ENCODE measurements at regions not wholly inside any gene's neighbourhood (a gene's known extent, or its start where the extent isn't known, plus 50 kb on each side); places are given as distances from the start of the nearest gene placed in this dataset.

- H3K9me2 ChIP-seq (ENCODE audit: insufficient read depth): no peaks in the 10 kb centered on the region
Observed at GRCh38 chr10:61330669-61331068, 122.5 kb downstream of the TMEM26 start.

GRCh38 chr10:61329854-61330253 is 123.3 kb downstream of the TMEM26 start:
- no peak overlapping the region for H3K4me2 ChIP-seq (ENCODE audit: unreplicated experiment)
- no peaks in the 10 kb centered on the region for H4K20me1 ChIP-seq (ENCODE audit: insufficient read depth)
- no peak overlapping the region for H3K9ac ChIP-seq
- H3F3A ChIP-seq (ENCODE audit: insufficient read depth): no peaks in the 10 kb centered on the region
- no peak overlapping the region for H3K27ac ChIP-seq
- no peaks in the 10 kb centered on the region for H3K27me3 ChIP-seq (replicated peaks; ENCODE audit: insufficient read depth)
- 29 to 46% methylated on average over 2 of the region's 2 CpGs for WGBS, 2 experiments (ENCODE audit: low coverage in 1 of 2, low lambda C conversion rate in 2 of 2, missing lambda C conversion rate in 2 of 2)
- no peaks in the 10 kb centered on the region for H3K9me3 ChIP-seq (ENCODE audit: low read depth)
- H3K79me2 ChIP-seq (ENCODE audit: insufficient read depth): no peaks in the 10 kb centered on the region
- no peaks in the 10 kb centered on the region for H3K36me3 ChIP-seq (ENCODE audit: low read depth)
- TF ChIP-seq EZH2 (IDR thresholded peaks at IDR 0.05; ENCODE audit: insufficient read depth, poor library complexity, severe bottlenecking): no peak
- TF ChIP-seq EZH2phosphoT487 (IDR thresholded peaks at IDR 0.05; ENCODE audit: insufficient read depth, low read depth): no peak
- no peak overlapping the region for H2AFZ ChIP-seq
- DNase-seq: no peak
- no peaks in the 10 kb centered on the region for H3K4me1 ChIP-seq (ENCODE audit: insufficient read depth)
- in situ Hi-C loops (cut with MboI): no loop called here
- H3K4me3 ChIP-seq: no peak overlapping the region
- H3K9me2 ChIP-seq (ENCODE audit: insufficient read depth): no peaks in the 10 kb centered on the region

More at GRCh38 chr10:61330669-61331068, 122.5 kb downstream of the TMEM26 start:
- Histone ChIP-seq H3K36me3 (ENCODE audit: low read depth) (no peaks in the 10 kb centered on the region), H3K27ac (no peak overlapping the region), H3K4me1 (ENCODE audit: insufficient read depth) (no peaks in the 10 kb centered on the region), H3K9ac (no peak overlapping the region), H3K9me3 (ENCODE audit: low read depth) (no peaks in the 10 kb centered on the region), H4K20me1 (ENCODE audit: insufficient read depth) (no peaks in the 10 kb centered on the region), H3K27me3 (replicated peaks; ENCODE audit: insufficient read depth) (no peaks in the 10 kb centered on the region), H3K79me2 (ENCODE audit: insufficient read depth) (no peaks in the 10 kb centered on the region), H3K4me3 (no peak overlapping the region), H3F3A (ENCODE audit: insufficient read depth) (no peaks in the 10 kb centered on the region), H3K4me2 (ENCODE audit: unreplicated experiment) (no peak overlapping the region), H2AFZ (no peak overlapping the region)
- no peak for DNase-seq
- TF ChIP-seq EZH2phosphoT487 (IDR thresholded peaks at IDR 0.05; ENCODE audit: insufficient read depth, low read depth) (no peak), EZH2 (IDR thresholded peaks at IDR 0.05; ENCODE audit: insufficient read depth, poor library complexity, severe bottlenecking) (no peak)
- WGBS, 2 experiments (ENCODE audit: low coverage in 1 of 2, low lambda C conversion rate in 2 of 2, missing lambda C conversion rate in 2 of 2): 12 to 17% methylated on average over 3 of the region's 3 CpGs
- in situ Hi-C loops (cut with MboI): no loop called here

GRCh38 chr10:61325223-61325960 is 127.8 kb downstream of the TMEM26 start:
- 9 to 10% methylated on average over 5 of the region's 5 CpGs for WGBS, 2 experiments (ENCODE audit: low coverage in 1 of 2, low lambda C conversion rate in 2 of 2, missing lambda C conversion rate in 2 of 2)
- no peaks in the 10 kb centered on the region for H4K20me1 ChIP-seq (ENCODE audit: insufficient read depth)
- H3K9ac ChIP-seq: no peak overlapping the region
- H3K4me3 ChIP-seq: no peak overlapping the region
- no peaks in the 10 kb centered on the region for H3K9me2 ChIP-seq (ENCODE audit: insufficient read depth)
- in situ Hi-C loops (cut with MboI): no loop called here
- no peak overlapping the region for H3K4me2 ChIP-seq (ENCODE audit: unreplicated experiment)
- H3K79me2 ChIP-seq (ENCODE audit: insufficient read depth): no peaks in the 10 kb centered on the region
- H3K27me3 ChIP-seq (replicated peaks; ENCODE audit: insufficient read depth): no peaks in the 10 kb centered on the region
- no peaks in the 10 kb centered on the region for H3K4me1 ChIP-seq (ENCODE audit: insufficient read depth)
- no peaks in the 10 kb centered on the region for H3K36me3 ChIP-seq (ENCODE audit: low read depth)
- no peaks in the 10 kb centered on the region for H3F3A ChIP-seq (ENCODE audit: insufficient read depth)
- no peak overlapping the region for H3K27ac ChIP-seq
- DNase-seq: no peak
- no peak overlapping the region for H2AFZ ChIP-seq
- H3K9me3 ChIP-seq (ENCODE audit: low read depth): no peaks in the 10 kb centered on the region
- TF ChIP-seq EZH2 (IDR thresholded peaks at IDR 0.05; ENCODE audit: insufficient read depth, poor library complexity, severe bottlenecking) (no peak), EZH2phosphoT487 (IDR thresholded peaks at IDR 0.05; ENCODE audit: insufficient read depth, low read depth) (no peak)

GRCh38 chr10:61323726-61324125 is 129.5 kb downstream of the TMEM26 start:
- Histone ChIP-seq H3K9me2 (ENCODE audit: insufficient read depth) (no peaks in the 10 kb centered on the region), H3K79me2 (ENCODE audit: insufficient read depth) (no peaks in the 10 kb centered on the region), H3K36me3 (ENCODE audit: low read depth) (no peaks in the 10 kb centered on the region), H2AFZ (no peak overlapping the region), H3K4me1 (ENCODE audit: insufficient read depth) (no peaks in the 10 kb centered on the region), H3K27ac (no peak overlapping the region), H3K4me2 (ENCODE audit: unreplicated experiment) (no peak overlapping the region), H3K9me3 (ENCODE audit: low read depth) (no peaks in the 10 kb centered on the region), H3F3A (ENCODE audit: insufficient read depth) (no peaks in the 10 kb centered on the region), H3K9ac (no peak overlapping the region), H4K20me1 (ENCODE audit: insufficient read depth) (no peaks in the 10 kb centered on the region), H3K4me3 (no peak overlapping the region), H3K27me3 (replicated peaks; ENCODE audit: insufficient read depth) (no peaks in the 10 kb centered on the region)
- TF ChIP-seq EZH2phosphoT487 (IDR thresholded peaks at IDR 0.05; ENCODE audit: insufficient read depth, low read depth) (no peak), EZH2 (IDR thresholded peaks at IDR 0.05; ENCODE audit: insufficient read depth, poor library complexity, severe bottlenecking) (no peak)
- DNase-seq: no peak
- in situ Hi-C loops (cut with MboI): no loop called here
